MM.1S (cell line): ENCODE measurements at regions not wholly inside any gene's neighbourhood (a gene's known extent, or its start where the extent isn't known, plus 50 kb on each side); places are given as distances from the start of the nearest gene placed in this dataset.

Source experiments
- CTCF ChIP-seq: fragments of 300-600 bp; sonication (generic); IDR thresholded peaks from 2 replicates; pipeline ENCODE4 v1.5.1; 2016; ENCODE audit warnings: antibody characterized with exemption, low read length, mixed read lengths
- EZH2 ChIP-seq: fragments of 300-600 bp; sonication (generic); optimal IDR thresholded peaks from 2 replicates; pipeline ENCODE3; 2017; ENCODE audit warnings: low read depth, mild to moderate bottlenecking, antibody characterized with exemption, low read length, mixed read lengths
- EZH2phosphoT487 ChIP-seq: fragments of 300-600 bp; sonication (generic); IDR thresholded peaks from 2 replicates; pipeline ENCODE4 v1.6.1; 2018; ENCODE audit warnings: antibody characterized with exemption, low read length

GRCh38 chr10:128766915-128767314 lies 640.7 kb upstream of the MKI67 start:
- TF ChIP-seq CTCF: no peak
- no peak for TF ChIP-seq EZH2
- TF ChIP-seq EZH2phosphoT487: no peak
